SU-DHL-6 (cell line): ENCODE measurements at regions not wholly inside any gene's neighbourhood (a gene's known extent, or its start where the extent isn't known, plus 50 kb on each side); places are given as distances from the start of the nearest gene placed in this dataset.

ENCODE experiments used
- EZH2phosphoT487 ChIP-seq: fragments of 200-600 bp; sonication (generic), shearing (Covaris generic); conservative IDR thresholded peaks from 2 replicates; pipeline ENCODE4 v1.6.1; 2018; ENCODE audit warnings: mild to moderate bottlenecking, antibody characterized with exemption, low read length, moderate library complexity, mixed read lengths
- TF ChIP-seq, protein P1 (sequence below): fragments of 200-600 bp; sonication (generic); IDR thresholded peaks from one replicate; pipeline ENCODE4 v1.5.1; 2017; ENCODE audit warnings: antibody characterized with exemption, mild to moderate bottlenecking, low read length, moderate library complexity; ENCODE audit not compliant: insufficient read depth, poor library complexity, severe bottlenecking

DNA sequence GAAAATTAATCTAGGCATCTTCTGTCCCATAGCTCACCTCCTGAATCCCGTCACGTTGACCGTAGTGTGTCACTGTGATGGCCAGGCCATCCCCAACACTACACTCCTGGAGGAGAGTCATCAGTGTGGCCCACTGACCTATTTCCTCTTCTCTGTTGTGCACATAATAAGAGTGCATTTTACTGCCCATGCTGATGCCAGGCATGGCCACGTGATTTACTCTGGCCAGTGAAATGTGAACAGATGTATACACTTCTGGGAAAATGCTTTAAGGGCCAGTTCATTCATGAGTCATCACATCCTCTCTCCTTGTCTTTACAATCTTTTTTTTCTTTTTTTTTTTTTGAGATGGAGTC is 101.9 kb upstream of the PIP4K2A start:
- TF ChIP-seq, protein P1, sequence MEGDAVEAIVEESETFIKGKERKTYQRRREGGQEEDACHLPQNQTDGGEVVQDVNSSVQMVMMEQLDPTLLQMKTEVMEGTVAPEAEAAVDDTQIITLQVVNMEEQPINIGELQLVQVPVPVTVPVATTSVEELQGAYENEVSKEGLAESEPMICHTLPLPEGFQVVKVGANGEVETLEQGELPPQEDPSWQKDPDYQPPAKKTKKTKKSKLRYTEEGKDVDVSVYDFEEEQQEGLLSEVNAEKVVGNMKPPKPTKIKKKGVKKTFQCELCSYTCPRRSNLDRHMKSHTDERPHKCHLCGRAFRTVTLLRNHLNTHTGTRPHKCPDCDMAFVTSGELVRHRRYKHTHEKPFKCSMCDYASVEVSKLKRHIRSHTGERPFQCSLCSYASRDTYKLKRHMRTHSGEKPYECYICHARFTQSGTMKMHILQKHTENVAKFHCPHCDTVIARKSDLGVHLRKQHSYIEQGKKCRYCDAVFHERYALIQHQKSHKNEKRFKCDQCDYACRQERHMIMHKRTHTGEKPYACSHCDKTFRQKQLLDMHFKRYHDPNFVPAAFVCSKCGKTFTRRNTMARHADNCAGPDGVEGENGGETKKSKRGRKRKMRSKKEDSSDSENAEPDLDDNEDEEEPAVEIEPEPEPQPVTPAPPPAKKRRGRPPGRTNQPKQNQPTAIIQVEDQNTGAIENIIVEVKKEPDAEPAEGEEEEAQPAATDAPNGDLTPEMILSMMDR, result no peak
- TF ChIP-seq EZH2phosphoT487, result no peak
